H1 (cell line): ENCODE measurements at regions not wholly inside any gene's neighbourhood (a gene's known extent, or its start where the extent isn't known, plus 50 kb on each side); places are given as distances from the start of the nearest gene placed in this dataset.

Experiments used
- CTCF ChIA-PET: fragments of 300-600 bp; sonication (Branson Sonifier 250); formaldehyde crosslinking; loops from one replicate; lab custom pipeline; 2021; ENCODE audit not compliant: partially characterized antibody; lab: Charles Lee
- POLR2A ChIA-PET: fragments of 300-600 bp; sonication (Branson Sonifier 250); formaldehyde crosslinking; loops from one replicate; lab custom pipeline; 2021; ENCODE audit warnings: inconsistent platforms; ENCODE audit not compliant: partially characterized antibody; lab: Charles Lee
- DNase-seq, 2 experiments: peaks; one replicate each; pipeline versions ENCODE4 v3.0.0 to v3.0.0-alpha.2; 2010 to 2022; ENCODE audit warnings: low spot score in 2 of 2, low read depth in 1 of 2, mixed read lengths in 1 of 2
- FAIRE-seq: peaks from 2 replicates; lab custom pipeline; 2011; peaks lifted over from hg19 to GRCh38; lab: Jason Lieb, UNC
- H2AFZ ChIP-seq: 2 replicates; pipeline ENCODE4 v1.8.1; 2012; ENCODE audit warnings: low read length, inconsistent platforms
- H2AK5ac ChIP-seq: 2 replicates; pipeline ENCODE4 v1.6.1; 2013; ENCODE audit warnings: low read depth, low read length
- H2BK120ac ChIP-seq: replicated peaks from 2 replicates; pipeline ENCODE3; 2013; ENCODE audit warnings: low read depth, low read length, inconsistent platforms
- H2BK12ac ChIP-seq: 2 replicates; pipeline ENCODE4 v1.6.1; 2013; ENCODE audit warnings: low read depth, low read length
- H2BK15ac ChIP-seq: 2 replicates; pipeline ENCODE4 v1.6.1; 2013; ENCODE audit warnings: low read length
- H2BK20ac ChIP-seq: 2 replicates; pipeline ENCODE4 v1.6.1; 2013; ENCODE audit warnings: low read length
- H2BK5ac ChIP-seq: 2 replicates; pipeline ENCODE4 v1.6.1; 2013; ENCODE audit warnings: low read depth, low read length
- H3K14ac ChIP-seq: 2 replicates; pipeline ENCODE4 v1.6.1; 2013; ENCODE audit warnings: inconsistent platforms; ENCODE audit not compliant: insufficient read length
- H3K18ac ChIP-seq: 2 replicates; pipeline ENCODE4 v1.6.1; 2013; ENCODE audit warnings: low read length; ENCODE audit errors: extremely low read depth
- H3K23ac ChIP-seq: 2 replicates; pipeline ENCODE4 v1.6.1; 2013; ENCODE audit warnings: inconsistent platforms; ENCODE audit not compliant: insufficient read length
- H3K23me2 ChIP-seq: 2 replicates; pipeline ENCODE4 v1.6.1; 2013; ENCODE audit warnings: low read depth, low read length
- H3K27ac ChIP-seq: 2 replicates; pipeline ENCODE4 v1.6.1; 2011; ENCODE audit warnings: low read depth, low read length, inconsistent platforms
- H3K27me3 ChIP-seq, 4 experiments: replicated peaks in 1 of 4; 1 replicate in 1 of 4; 2 replicates in 3 of 4; pipeline versions ENCODE4 v1.6.1 to v1.8.1; 2011 to 2013; ENCODE audit warnings: low read length in 3 of 4, mild to moderate bottlenecking in 3 of 4, inconsistent platforms in 2 of 4, mixed read lengths in 2 of 4, moderate library complexity in 1 of 4; ENCODE audit not compliant: control insufficient read depth in 3 of 4, insufficient read depth in 3 of 4; ENCODE audit errors: extremely low read depth in 1 of 4
- H3K36me3 ChIP-seq, 4 experiments: 2 replicates each; pipeline versions ENCODE4 v1.6.1 to v1.8.1; 2011 to 2013; ENCODE audit warnings: mild to moderate bottlenecking in 4 of 4, low read length in 3 of 4, moderate library complexity in 2 of 4, control low read depth in 1 of 4, inconsistent platforms in 1 of 4; ENCODE audit not compliant: insufficient read depth in 4 of 4, control insufficient read depth in 2 of 4
- H3K4ac ChIP-seq: replicated peaks from 2 replicates; pipeline ENCODE3; 2013; ENCODE audit warnings: low read length, low read depth, mixed read lengths, inconsistent platforms; ENCODE audit not compliant: insufficient read length
- H3K4me1 ChIP-seq, 4 experiments: replicated peaks in 1 of 4; 1 replicate in 1 of 4; 2 replicates in 3 of 4; pipeline versions ENCODE4 v1.6.1 to v1.8.1; 2011 to 2013; ENCODE audit warnings: low read length in 3 of 4, inconsistent platforms in 2 of 4, mixed read lengths in 1 of 4; ENCODE audit not compliant: insufficient read depth in 4 of 4, control insufficient read depth in 3 of 4
- H3K4me2 ChIP-seq, 2 experiments: 2 replicates each; pipeline versions ENCODE4 v1.6.1 to v1.8.1; 2011 to 2013; ENCODE audit warnings: low read depth in 2 of 2, low read length in 2 of 2, control low read depth in 1 of 2, inconsistent platforms in 1 of 2, mild to moderate bottlenecking in 1 of 2; ENCODE audit not compliant: insufficient read depth in 1 of 2
- H3K4me3 ChIP-seq, 4 experiments: fragments of 200-600, 300-600 bp in 1 of 4; sonication (generic), shearing (Covaris generic), sonication (Bioruptor Twin) in 1 of 4; 2 replicates each; pipeline versions ENCODE4 v1.5.1 to v1.8.1; 2011 to 2016; ENCODE audit warnings: low read length in 4 of 4, low read depth in 3 of 4, control low read depth in 2 of 4, inconsistent platforms in 2 of 4, mild to moderate bottlenecking in 2 of 4, mixed read lengths in 1 of 4, moderate library complexity in 1 of 4; ENCODE audit not compliant: insufficient read depth in 2 of 4; ENCODE audit errors: extremely low read depth in 1 of 4
- H3K56ac ChIP-seq: replicated peaks from 2 replicates; pipeline ENCODE3; 2013; ENCODE audit warnings: low read depth, mild to moderate bottlenecking, mixed read lengths, low read length, inconsistent platforms; ENCODE audit not compliant: insufficient read length
- H3K79me1 ChIP-seq: 2 replicates; pipeline ENCODE4 v1.6.1; 2013; ENCODE audit warnings: low read depth, low read length, control low read depth
- H3K79me2 ChIP-seq, 2 experiments: 2 replicates each; pipeline versions ENCODE4 v1.6.1 to v1.8.1; 2012 to 2013; ENCODE audit warnings: low read length in 2 of 2, mild to moderate bottlenecking in 2 of 2, inconsistent platforms in 1 of 2; ENCODE audit not compliant: insufficient read depth in 2 of 2, control insufficient read depth in 1 of 2
- H3K9ac ChIP-seq, 4 experiments: replicated peaks in 1 of 4; 1 replicate in 1 of 4; 2 replicates in 3 of 4; pipeline versions ENCODE4 v1.6.1 to v1.8.1; 2011 to 2013; ENCODE audit warnings: low read depth in 3 of 4, low read length in 3 of 4, control low read depth in 2 of 4, mild to moderate bottlenecking in 2 of 4, moderate library complexity in 2 of 4, inconsistent platforms in 1 of 4; ENCODE audit errors: extremely low read depth in 1 of 4
- H3K9me3 ChIP-seq, 2 experiments: 2 replicates each; pipeline versions ENCODE4 v1.6.1 to v1.8.1; 2012 to 2013; ENCODE audit warnings: mild to moderate bottlenecking in 2 of 2, moderate library complexity in 2 of 2, control low read depth in 1 of 2, inconsistent platforms in 1 of 2, low read depth in 1 of 2, low read length in 1 of 2, mixed read lengths in 1 of 2; ENCODE audit not compliant: insufficient read depth in 2 of 2
- H4K20me1 ChIP-seq, 2 experiments: replicated peaks in 1 of 2; 2 replicates each; pipeline versions ENCODE3 to v1.8.1; 2011 to 2013; ENCODE audit warnings: inconsistent platforms in 2 of 2, low read length in 2 of 2, mild to moderate bottlenecking in 1 of 2; ENCODE audit not compliant: insufficient read depth in 2 of 2, control insufficient read depth in 1 of 2
- H4K5ac ChIP-seq: 2 replicates; pipeline ENCODE4 v1.6.1; 2013; ENCODE audit warnings: low read length, low read depth, mixed read lengths, inconsistent platforms; ENCODE audit not compliant: insufficient read length
- H4K8ac ChIP-seq: 2 replicates; pipeline ENCODE4 v1.8.0; 2013; ENCODE audit warnings: mild to moderate bottlenecking, moderate library complexity, low read length, inconsistent platforms; ENCODE audit not compliant: insufficient read depth; ENCODE audit errors: extremely low read depth
- H4K91ac ChIP-seq: replicated peaks from 2 replicates; pipeline ENCODE3; 2013; ENCODE audit warnings: low read length, mixed read lengths, inconsistent platforms; ENCODE audit not compliant: insufficient read length
- USF2 ChIP-seq: IDR thresholded peaks from 2 replicates; pipeline ENCODE4 v1.6.1; 2011; ENCODE audit warnings: low read length, improper control_type of control experiment
- ZNF274 ChIP-seq: IDR thresholded peaks from 2 replicates; pipeline ENCODE4 v1.7.0; 2012; ENCODE audit warnings: low read length, borderline replicate concordance; ENCODE audit errors: extremely low read depth
- WGBS, 2 experiments: shearing (Covaris generic) in 1 of 2; methylation state at CpG; one replicate each; pipeline versions ENCODE4 v1.1.6 to v1.1.7; 2013 to 2015; ENCODE audit warnings: low lambda C conversion rate in 2 of 2, mixed read lengths in 2 of 2, inconsistent platforms in 1 of 2, low coverage in 1 of 2, missing lambda C conversion rate in 1 of 2; ENCODE audit not compliant: insufficient replicate concordance in 2 of 2, insufficient coverage in 1 of 2, insufficient read length in 1 of 2; ENCODE audit errors: extremely low coverage in 1 of 2, missing lambda C conversion rate in 1 of 2; 5-methylcytosine and 5-hydroxymethylcytosine counted together

DNA sequence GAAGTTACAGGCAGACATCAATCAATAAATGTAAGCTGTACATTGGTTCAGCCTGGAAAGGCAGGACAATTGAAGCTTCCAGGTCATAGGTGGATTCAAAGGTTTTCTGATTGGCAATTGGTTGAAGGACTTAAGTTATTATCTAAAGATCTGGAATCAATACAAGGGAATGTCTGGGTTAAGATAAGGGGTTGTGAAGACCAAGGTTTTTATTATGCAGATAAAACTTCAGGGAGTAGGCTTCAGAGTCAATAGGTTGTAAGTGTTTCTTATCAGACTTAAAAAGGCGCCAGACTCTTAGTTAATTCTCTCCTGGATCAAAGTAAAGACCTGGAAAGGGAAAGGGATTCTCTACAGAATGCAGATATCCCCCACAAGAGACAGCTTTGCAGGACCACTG lies 935.4 kb downstream of the TBC1D22A start:
- Histone ChIP-seq H4K20me1 (no peaks in the 10 kb centered on the region), H3K56ac (no peak overlapping the region), H3K4me3 (no peak overlapping the region), H2BK20ac (no peak overlapping the region), H3K4ac (no peak overlapping the region), H2BK5ac (no peak overlapping the region), H3K4me2 (no peak overlapping the region), H3K4me1 (peaks cover 0 to 6% (median 0%) of the 10 kb centered on the region in 4 experiments; a peak in 3 of 7 replicates), H3K14ac (no peak overlapping the region), H3K79me1 (no peaks in the 10 kb centered on the region), H3K79me2 (no peaks in the 10 kb centered on the region), H2BK120ac (no peak overlapping the region), H2AK5ac (no peak overlapping the region), H2BK15ac (no peak overlapping the region), H3K27me3 (no peaks in the 10 kb centered on the region), H3K9me3 (0 out of 4 replicates have a peak, but pooled peaks cover 0 to 3% of the 10 kb centered on the region in 2 experiments), H4K5ac (no peak overlapping the region), H3K23ac (no peak overlapping the region), H3K9ac (no peak overlapping the region), H3K23me2 (peaks cover 2% of the 10 kb centered on the region; the same call in 1 of the 2 replicates), H3K36me3 (no peaks in the 10 kb centered on the region), H4K8ac (no peak overlapping the region), H3K27ac (no peak overlapping the region), H2AFZ (no peak overlapping the region), H2BK12ac (no peak overlapping the region), H4K91ac (no peak overlapping the region), H3K18ac (no peak overlapping the region)
- FAIRE-seq (no peak), DNase-seq (no peak)
- ChIA-PET POLR2A (no interaction called here), CTCF (interaction anchor here (0.8 kb wide), 1 partner anchor 428 kb away, joined by 3 read pairs; no protein-coding TSS in a partner anchor)
- no peak for TF ChIP-seq USF2
- TF ChIP-seq ZNF274: no peak
- 68% methylated on average over 1 of the region's 1 CpG; no CpG with 5 or more reads in 1 of the 2 experiments for WGBS, 2 experiments
